ENCODE measurements at regions not wholly inside any gene's neighbourhood (a gene's known extent, or its start where the extent isn't known, plus 50 kb on each side); places are given as distances from the start of the nearest gene placed in this dataset.

- TF ChIP-seq CTCF (IDR thresholded peaks at IDR 0.05; ENCODE audit: borderline replicate concordance, control extremely low read depth, extremely low read depth, insufficient read depth, missing control alignments) = no peak
Observed at GRCh38 chr1:70760154-70760553, 287.5 kb downstream of the PTGER3 start.

GRCh38 chr1:70762386-70762785 lies 285.2 kb downstream of the PTGER3 start:
- in situ Hi-C loops (cut with MboI; ENCODE audit: low sequenced_read_pairs, unreplicated experiment) = no loop called here
- DNase-seq (ENCODE audit: low spot score) = no peak
- no peak for TF ChIP-seq CTCF (IDR thresholded peaks at IDR 0.05; ENCODE audit: borderline replicate concordance, control extremely low read depth, extremely low read depth, insufficient read depth, missing control alignments)

More at GRCh38 chr1:70760154-70760553, 287.5 kb downstream of the PTGER3 start:
- no peak for DNase-seq (ENCODE audit: low spot score)
- in situ Hi-C loops (cut with MboI; ENCODE audit: low sequenced_read_pairs, unreplicated experiment) = no loop called here

- in situ Hi-C loops (cut with MboI; ENCODE audit: low sequenced_read_pairs, unreplicated experiment) = no loop called here
- no peak for TF ChIP-seq CTCF (IDR thresholded peaks at IDR 0.05; ENCODE audit: borderline replicate concordance, control extremely low read depth, extremely low read depth, insufficient read depth, missing control alignments)
- no peak for DNase-seq (ENCODE audit: low spot score)
Observed at GRCh38 chr1:70764747-70765146, 282.9 kb downstream of the PTGER3 start.

GRCh38 chr1:70767377-70767776 lies 280.2 kb downstream of the PTGER3 start:
- in situ Hi-C loops (cut with MboI; ENCODE audit: low sequenced_read_pairs, unreplicated experiment) = no loop called here
- DNase-seq (ENCODE audit: low spot score) = no peak
- TF ChIP-seq CTCF (IDR thresholded peaks at IDR 0.05; ENCODE audit: borderline replicate concordance, control extremely low read depth, extremely low read depth, insufficient read depth, missing control alignments) = no peak

GRCh38 chr1:70768216-70768615 lies 279.4 kb downstream of the PTGER3 start:
- no peak for DNase-seq (ENCODE audit: low spot score)
- in situ Hi-C loops (cut with MboI; ENCODE audit: low sequenced_read_pairs, unreplicated experiment) = no loop called here
- no peak for TF ChIP-seq CTCF (IDR thresholded peaks at IDR 0.05; ENCODE audit: borderline replicate concordance, control extremely low read depth, extremely low read depth, insufficient read depth, missing control alignments)

- no peak for TF ChIP-seq CTCF (IDR thresholded peaks at IDR 0.05; ENCODE audit: borderline replicate concordance, control extremely low read depth, extremely low read depth, insufficient read depth, missing control alignments)
- DNase-seq (ENCODE audit: low spot score) = no peak
- in situ Hi-C loops (cut with MboI; ENCODE audit: low sequenced_read_pairs, unreplicated experiment) = no loop called here
Observed at GRCh38 chr1:70778056-70778762, 269.4 kb downstream of the PTGER3 start.
